Lower leg skin (tissue), 3 donors: ENCODE measurements at regions not wholly inside any gene's neighbourhood (a gene's known extent, or its start where the extent isn't known, plus 50 kb on each side); places are given as distances from the start of the nearest gene placed in this dataset.

ENCODE experiments used
- POLR2A ChIP-seq, 2 donors: fragments of 450-650 bp; IDR thresholded peaks; one replicate each; pipeline ENCODE4 v1.6.1; 2016 to 2017; ENCODE audit warnings: antibody characterized with exemption in 2 of 2, mild to moderate bottlenecking in 1 of 2, moderate library complexity in 1 of 2
- TF ChIP-seq, protein P1 (sequence below), 3 donors: fragments of 450-650 bp; IDR thresholded peaks; one replicate each; pipeline ENCODE4 v1.5.1; 2016; ENCODE audit warnings: antibody characterized with exemption in 3 of 3, mild to moderate bottlenecking in 3 of 3, moderate library complexity in 2 of 3

- TF ChIP-seq, protein P1, sequence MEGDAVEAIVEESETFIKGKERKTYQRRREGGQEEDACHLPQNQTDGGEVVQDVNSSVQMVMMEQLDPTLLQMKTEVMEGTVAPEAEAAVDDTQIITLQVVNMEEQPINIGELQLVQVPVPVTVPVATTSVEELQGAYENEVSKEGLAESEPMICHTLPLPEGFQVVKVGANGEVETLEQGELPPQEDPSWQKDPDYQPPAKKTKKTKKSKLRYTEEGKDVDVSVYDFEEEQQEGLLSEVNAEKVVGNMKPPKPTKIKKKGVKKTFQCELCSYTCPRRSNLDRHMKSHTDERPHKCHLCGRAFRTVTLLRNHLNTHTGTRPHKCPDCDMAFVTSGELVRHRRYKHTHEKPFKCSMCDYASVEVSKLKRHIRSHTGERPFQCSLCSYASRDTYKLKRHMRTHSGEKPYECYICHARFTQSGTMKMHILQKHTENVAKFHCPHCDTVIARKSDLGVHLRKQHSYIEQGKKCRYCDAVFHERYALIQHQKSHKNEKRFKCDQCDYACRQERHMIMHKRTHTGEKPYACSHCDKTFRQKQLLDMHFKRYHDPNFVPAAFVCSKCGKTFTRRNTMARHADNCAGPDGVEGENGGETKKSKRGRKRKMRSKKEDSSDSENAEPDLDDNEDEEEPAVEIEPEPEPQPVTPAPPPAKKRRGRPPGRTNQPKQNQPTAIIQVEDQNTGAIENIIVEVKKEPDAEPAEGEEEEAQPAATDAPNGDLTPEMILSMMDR (IDR thresholded peaks at IDR 0.05), result no peak
- TF ChIP-seq POLR2A (IDR thresholded peaks at IDR 0.05), result no peak
Measured at GRCh38 chr6:150691463-150691862, 91.8 kb downstream of the PLEKHG1 start.
